CD14-positive monocyte (primary cell): ENCODE measurements at regions not wholly inside any gene's neighbourhood (a gene's known extent, or its start where the extent isn't known, plus 50 kb on each side); places are given as distances from the start of the nearest gene placed in this dataset.

Source experiments
- DNase-seq, 3 donors: peaks; one replicate each; pipeline ENCODE4 v3.0.0-alpha.2; 2011 to 2022
- H2AFZ ChIP-seq: 2 replicates; pipeline ENCODE4 v1.6.0; 2012; ENCODE audit warnings: mild to moderate bottlenecking, low read depth, low read length, inconsistent platforms; ENCODE audit not compliant: insufficient read depth, poor library complexity, severe bottlenecking
- H3K27ac ChIP-seq, 2 donors: 1 replicate in 1 of 2; 2 replicates in 1 of 2; pipeline ENCODE4 v1.5.1; 2012 to 2013; ENCODE audit warnings: low read length in 2 of 2, control low read depth in 1 of 2, inconsistent platforms in 1 of 2, low read depth in 1 of 2, mild to moderate bottlenecking in 1 of 2
- H3K27me3 ChIP-seq, 2 donors: one replicate each; pipeline versions ENCODE4 v1.6.0 to v1.6.1; 2011 to 2013; ENCODE audit warnings: low read length in 2 of 2; ENCODE audit not compliant: control insufficient read depth in 2 of 2, insufficient read depth in 2 of 2
- H3K36me3 ChIP-seq, 2 donors: replicated peaks in 1 of 2; 1 replicate in 1 of 2; 2 replicates in 1 of 2; pipeline versions ENCODE4 v1.5.1 to v1.6.1; 2012 to 2013; ENCODE audit warnings: low read length in 2 of 2, control low read depth in 1 of 2, inconsistent platforms in 1 of 2, mild to moderate bottlenecking in 1 of 2; ENCODE audit not compliant: insufficient read depth in 2 of 2, control insufficient read depth in 1 of 2
- H3K4me1 ChIP-seq, 2 donors: 1 replicate in 1 of 2; 2 replicates in 1 of 2; pipeline versions ENCODE4 v1.5.1 to v1.6.1; 2012 to 2013; ENCODE audit warnings: low read length in 2 of 2, control low read depth in 1 of 2, inconsistent platforms in 1 of 2, mild to moderate bottlenecking in 1 of 2, moderate library complexity in 1 of 2; ENCODE audit not compliant: insufficient read depth in 2 of 2, control insufficient read depth in 1 of 2
- H3K4me2 ChIP-seq: replicated peaks from 2 replicates; pipeline ENCODE3; 2012; ENCODE audit warnings: low read length, moderate library complexity, mild to moderate bottlenecking; ENCODE audit not compliant: poor library complexity, severe bottlenecking; ENCODE audit errors: extremely low read depth
- H3K4me3 ChIP-seq, 3 experiments: fragments of 200-600 bp in 1 of 3; sonication (generic) in 1 of 3; replicated peaks in 1 of 3; 1 replicate in 2 of 3; 2 replicates in 1 of 3; pipeline ENCODE4 v1.5.1; 2011 to 2013; ENCODE audit warnings: low read length in 3 of 3, mild to moderate bottlenecking in 3 of 3, control low read depth in 2 of 3, low read depth in 2 of 3, inconsistent platforms in 1 of 3, moderate library complexity in 1 of 3
- H3K79me2 ChIP-seq: 2 replicates; pipeline ENCODE4 v1.6.0; 2012; ENCODE audit warnings: mild to moderate bottlenecking, control low read depth, inconsistent platforms, low read length, moderate library complexity; ENCODE audit not compliant: insufficient read depth
- H3K9ac ChIP-seq: 2 replicates; pipeline ENCODE4 v1.6.0; 2017; ENCODE audit warnings: low read length, mild to moderate bottlenecking; ENCODE audit not compliant: insufficient read depth, poor library complexity, severe bottlenecking
- H3K9me3 ChIP-seq, 2 donors: replicated peaks in 1 of 2; 1 replicate in 1 of 2; 2 replicates in 1 of 2; pipeline versions ENCODE4 v1.5.1 to v1.6.1; 2012 to 2013; ENCODE audit warnings: low read length in 2 of 2, control low read depth in 1 of 2; ENCODE audit not compliant: control insufficient read depth in 1 of 2, insufficient read depth in 1 of 2
- H4K20me1 ChIP-seq: 2 replicates; pipeline ENCODE4 v1.6.0; 2012; ENCODE audit warnings: mild to moderate bottlenecking, low read length, control low read depth, moderate library complexity; ENCODE audit not compliant: insufficient read depth
- H3K27ac Mint-ChIP-seq, 7 donors: one replicate each; pipeline ENCODE4 v1.8.0; 2020; ENCODE audit warnings: mild to moderate bottlenecking in 7 of 7, mixed read lengths in 7 of 7, moderate library complexity in 6 of 7, inconsistent platforms in 2 of 7
- H3K27me3 Mint-ChIP-seq, 3 donors: one replicate each; pipeline ENCODE4 v1.8.0; 2021 to 2022; ENCODE audit warnings: low read depth in 3 of 3, mild to moderate bottlenecking in 3 of 3, mixed read lengths in 3 of 3, moderate library complexity in 3 of 3, inconsistent platforms in 1 of 3
- H3K36me3 Mint-ChIP-seq, 2 donors: one replicate each; pipeline ENCODE4 v1.8.0; 2020; ENCODE audit warnings: mixed read lengths in 2 of 2, inconsistent platforms in 1 of 2, mild to moderate bottlenecking in 1 of 2
- H3K4me1 Mint-ChIP-seq: one replicate; pipeline ENCODE4 v1.8.0; 2020; ENCODE audit warnings: mild to moderate bottlenecking, mixed read lengths
- H3K4me3 Mint-ChIP-seq, 2 donors: one replicate each; pipeline ENCODE4 v1.8.0; 2020; ENCODE audit warnings: mild to moderate bottlenecking in 2 of 2, mixed read lengths in 2 of 2, moderate library complexity in 1 of 2
- H3K9me3 Mint-ChIP-seq, 7 donors: one replicate each; pipeline ENCODE4 v1.8.0; 2020 to 2022; ENCODE audit warnings: mixed read lengths in 7 of 7, mild to moderate bottlenecking in 6 of 7, moderate library complexity in 6 of 7, inconsistent platforms in 2 of 7
- WGBS: methylation state at CpG from one replicate; pipeline ENCODE4 v1.1.5; 2013; ENCODE audit warnings: missing lambda C conversion rate; ENCODE audit not compliant: insufficient coverage; 5-methylcytosine and 5-hydroxymethylcytosine counted together
- intact Hi-C, 2 donors: fragments of 100-400 bp; cut with micrococcal nuclease; formaldehyde crosslinking; loops; one replicate each; pipeline versions ENCODE4 v1.15.0 to v1.15.1; 2023
- TF ChIP-seq, protein P1 (sequence below): fragments of 200-600 bp; IDR thresholded peaks from one replicate; pipeline ENCODE4 v1.8.0; 2022; ENCODE audit warnings: antibody characterized with exemption, mild to moderate bottlenecking

DNA sequence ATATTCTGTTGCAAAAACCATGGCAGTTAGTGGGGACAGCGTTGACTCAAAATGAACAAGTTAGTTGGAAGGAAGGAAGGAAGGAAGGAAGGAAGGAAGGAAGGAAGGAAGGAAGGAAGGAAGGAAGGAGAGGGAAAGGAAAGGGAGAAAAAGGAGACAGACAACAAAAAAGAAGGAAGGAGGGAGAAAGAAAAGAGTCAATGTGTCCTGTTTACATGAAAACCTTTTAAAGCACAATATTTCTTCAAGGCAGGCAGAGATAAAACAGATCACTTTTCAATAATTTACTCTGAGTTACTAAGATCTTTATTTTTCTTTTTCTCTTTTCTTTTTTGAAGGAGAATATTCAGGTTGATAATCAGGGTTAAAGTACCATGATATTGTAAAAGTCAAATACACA lies 99.4 kb downstream of the CCER1 start:
- Histone ChIP-seq H3K9me3 (no peaks in the 10 kb centered on the region), H3K4me2 (no peak overlapping the region), H3K79me2 (no peaks in the 10 kb centered on the region), H3K36me3 (no peaks in the 10 kb centered on the region), H3K27ac (no peak overlapping the region), H4K20me1 (no peaks in the 10 kb centered on the region), H3K4me1 (no peaks in the 10 kb centered on the region), H3K27me3 (no peaks in the 10 kb centered on the region), H3K4me3 (no peak overlapping the region), H3K9ac (no peak overlapping the region), H2AFZ (no peak overlapping the region)
- Mint-ChIP-seq H3K4me3 (no peak overlapping the region), H3K27me3 (no peaks in the 10 kb centered on the region), H3K4me1 (no peaks in the 10 kb centered on the region), H3K27ac (no peak overlapping the region), H3K9me3 (no peaks in the 10 kb centered on the region), H3K36me3 (no peaks in the 10 kb centered on the region)
- TF ChIP-seq, protein P1, sequence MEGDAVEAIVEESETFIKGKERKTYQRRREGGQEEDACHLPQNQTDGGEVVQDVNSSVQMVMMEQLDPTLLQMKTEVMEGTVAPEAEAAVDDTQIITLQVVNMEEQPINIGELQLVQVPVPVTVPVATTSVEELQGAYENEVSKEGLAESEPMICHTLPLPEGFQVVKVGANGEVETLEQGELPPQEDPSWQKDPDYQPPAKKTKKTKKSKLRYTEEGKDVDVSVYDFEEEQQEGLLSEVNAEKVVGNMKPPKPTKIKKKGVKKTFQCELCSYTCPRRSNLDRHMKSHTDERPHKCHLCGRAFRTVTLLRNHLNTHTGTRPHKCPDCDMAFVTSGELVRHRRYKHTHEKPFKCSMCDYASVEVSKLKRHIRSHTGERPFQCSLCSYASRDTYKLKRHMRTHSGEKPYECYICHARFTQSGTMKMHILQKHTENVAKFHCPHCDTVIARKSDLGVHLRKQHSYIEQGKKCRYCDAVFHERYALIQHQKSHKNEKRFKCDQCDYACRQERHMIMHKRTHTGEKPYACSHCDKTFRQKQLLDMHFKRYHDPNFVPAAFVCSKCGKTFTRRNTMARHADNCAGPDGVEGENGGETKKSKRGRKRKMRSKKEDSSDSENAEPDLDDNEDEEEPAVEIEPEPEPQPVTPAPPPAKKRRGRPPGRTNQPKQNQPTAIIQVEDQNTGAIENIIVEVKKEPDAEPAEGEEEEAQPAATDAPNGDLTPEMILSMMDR: no peak
- no peak for DNase-seq
- WGBS: no CpG with 5 or more reads among the region's 1 CpG
- intact Hi-C loops: no loop called here

DNA sequence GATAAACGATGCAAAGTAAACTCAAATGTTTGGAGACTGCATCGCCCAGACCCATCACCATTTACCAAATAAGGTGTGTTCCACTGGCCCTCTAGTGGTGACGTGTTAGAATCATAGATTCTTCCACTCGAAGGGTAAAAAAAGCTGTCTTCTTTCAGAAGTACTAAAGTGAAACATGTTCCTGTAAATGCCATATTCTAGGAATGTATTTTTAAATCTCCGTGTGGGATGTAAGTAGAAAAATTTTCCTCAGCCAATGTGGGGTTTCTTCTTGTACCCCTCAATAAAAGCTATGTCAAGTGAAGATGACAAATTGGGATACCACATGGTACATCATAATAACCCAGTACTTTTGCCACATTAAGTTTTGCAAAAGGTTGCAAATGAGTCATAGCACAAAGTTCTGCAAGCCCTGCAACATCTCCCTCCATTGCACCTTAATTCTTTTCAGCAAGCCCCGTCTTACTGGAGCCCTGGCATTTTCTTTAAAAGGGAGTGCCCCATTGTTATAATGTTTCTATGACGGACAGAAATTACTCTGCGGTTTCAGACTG lies 100.8 kb downstream of the CCER1 start:
- Mint-ChIP-seq H3K4me1 (no peaks in the 10 kb centered on the region), H3K27me3 (no peaks in the 10 kb centered on the region), H3K9me3 (no peaks in the 10 kb centered on the region), H3K27ac (no peak overlapping the region), H3K36me3 (no peaks in the 10 kb centered on the region), H3K4me3 (no peak overlapping the region)
- no peaks in the 10 kb centered on the region for H3K36me3 ChIP-seq
- H3K27me3 ChIP-seq: no peaks in the 10 kb centered on the region
- H3K4me1 ChIP-seq: no peaks in the 10 kb centered on the region
- no peak overlapping the region for H3K4me3 ChIP-seq
- no peaks in the 10 kb centered on the region for H3K9me3 ChIP-seq
- TF ChIP-seq, protein P1: peak; percentile 57
- intact Hi-C loops: no loop called here
- no peak overlapping the region for H2AFZ ChIP-seq
- H3K9ac ChIP-seq: no peak overlapping the region
- no peak overlapping the region for H3K4me2 ChIP-seq
- H3K27ac ChIP-seq: no peak overlapping the region
- DNase-seq: no peak
- no peaks in the 10 kb centered on the region for H4K20me1 ChIP-seq
- no CpG with 5 or more reads among the region's 8 CpGs for WGBS
- no peaks in the 10 kb centered on the region for H3K79me2 ChIP-seq
